ENCODE measurements at regions not wholly inside any gene's neighbourhood (a gene's known extent, or its start where the extent isn't known, plus 50 kb on each side); places are given as distances from the start of the nearest gene placed in this dataset.

GRCh38 chr16:73797115-73797514, 499.5 kb upstream of the PSMD7 start:
- no peak for DNase-seq (ENCODE audit: low spot score)
- intact Hi-C loops (cut with DNase I) = no loop called here

DNA sequence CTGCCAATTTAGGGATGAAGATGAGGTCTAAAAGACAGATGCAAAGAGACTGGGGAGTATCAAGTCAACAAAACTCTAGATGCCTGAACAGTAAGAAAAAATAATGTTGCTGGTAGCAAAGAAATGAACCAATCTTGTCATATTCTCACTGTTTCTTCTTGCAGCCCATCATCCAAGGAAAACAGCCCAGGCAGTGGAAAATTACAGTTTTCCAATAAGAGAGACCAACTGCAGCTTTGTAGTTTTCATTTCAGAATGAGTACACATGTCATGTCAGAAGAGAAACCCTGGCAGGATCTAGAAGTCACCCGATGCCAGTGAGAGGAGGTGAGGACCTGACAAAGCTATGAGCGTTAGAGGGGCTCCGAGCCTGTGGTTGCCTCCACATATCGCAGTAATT, 500.4 kb upstream of the PSMD7 start:
- no peak for DNase-seq (ENCODE audit: low spot score)
- intact Hi-C loops (cut with DNase I) = no loop called here

DNA sequence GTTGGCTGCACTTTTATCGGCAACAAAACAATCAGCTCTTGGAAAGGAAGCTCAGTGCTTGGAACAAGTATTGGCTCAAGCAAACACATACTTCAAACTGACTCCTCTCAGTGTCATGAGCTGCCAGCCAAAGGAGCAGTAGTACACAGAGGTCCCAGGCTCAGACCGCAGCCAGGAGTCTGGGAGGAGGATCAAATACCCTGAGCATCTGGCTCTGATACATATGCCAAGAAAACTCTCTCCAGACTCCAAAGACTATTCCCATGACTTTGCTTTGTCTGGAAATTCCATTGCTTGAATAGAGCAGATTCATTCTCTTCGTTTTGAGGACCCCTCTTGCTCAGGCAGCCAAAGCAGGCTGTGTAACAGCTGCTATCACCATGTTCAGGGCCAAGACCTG, 501.6 kb upstream of the PSMD7 start:
- intact Hi-C loops (cut with DNase I) = no loop called here
- DNase-seq (ENCODE audit: low spot score) = no peak

DNA sequence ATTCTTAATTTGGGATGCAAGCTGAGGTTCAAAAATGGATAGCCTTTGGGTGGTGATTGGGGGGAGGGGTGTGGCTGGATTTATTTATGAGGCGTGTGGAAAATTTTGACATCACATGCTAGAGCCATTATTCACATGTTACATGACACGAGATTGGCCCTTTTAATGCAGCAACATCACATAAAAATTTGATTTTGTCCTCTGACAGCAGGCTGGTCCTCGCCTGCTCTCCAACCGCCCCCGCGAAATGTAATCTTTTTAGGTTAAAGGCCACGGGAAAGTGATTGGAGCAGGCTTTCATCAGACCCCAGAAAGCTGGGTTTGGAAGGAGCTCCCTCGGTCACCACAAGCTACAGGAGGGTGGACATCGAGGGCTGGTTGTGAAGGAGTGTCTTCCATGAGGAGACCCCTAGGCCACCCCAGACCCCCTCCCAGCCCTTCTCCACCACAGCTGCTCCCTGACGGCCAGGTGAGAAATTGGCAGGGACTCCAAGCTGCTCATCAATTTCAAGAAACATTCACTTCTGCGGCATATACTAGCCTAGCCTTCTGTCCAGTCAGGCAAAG, 502.7 kb upstream of the PSMD7 start:
- no peak for DNase-seq (ENCODE audit: low spot score)
- intact Hi-C loops (cut with DNase I) = no loop called here

- no peak for DNase-seq (ENCODE audit: low spot score)
- intact Hi-C loops (cut with DNase I) = no loop called here
Observed at GRCh38 chr16:73793260-73793659, 503.4 kb upstream of the PSMD7 start.

GRCh38 chr16:73792199-73793020, 504.2 kb upstream of the PSMD7 start:
- intact Hi-C loops (cut with DNase I) = no loop called here
- no peak for DNase-seq (ENCODE audit: low spot score)

- intact Hi-C loops (cut with DNase I) = no loop called here
- DNase-seq (ENCODE audit: low spot score) = no peak
Observed at GRCh38 chr16:73781297-73781696, 515.3 kb upstream of the PSMD7 start.

DNA sequence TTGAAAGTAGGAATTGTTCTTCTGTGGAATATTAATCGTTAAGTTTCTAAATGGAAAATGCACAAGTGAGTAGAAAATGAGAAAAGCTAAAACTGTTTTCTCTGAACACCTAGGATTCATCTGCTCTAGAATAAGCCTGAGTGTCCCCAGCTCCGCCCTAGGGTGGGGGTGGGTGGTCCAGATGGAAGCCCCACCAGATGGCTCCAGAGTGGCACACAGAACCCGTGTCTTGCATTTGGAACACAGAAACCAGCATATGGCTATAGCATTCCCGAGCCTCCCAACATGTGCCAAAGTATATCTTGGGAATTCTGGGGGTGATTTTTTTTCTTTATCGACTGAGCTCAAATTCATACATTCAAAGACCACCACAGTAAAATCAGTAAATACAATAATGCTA, 517.7 kb upstream of the PSMD7 start:
- intact Hi-C loops (cut with DNase I) = no loop called here
- no peak for DNase-seq (ENCODE audit: low spot score)

- DNase-seq (ENCODE audit: low spot score) = no peak
- intact Hi-C loops (cut with DNase I) = no loop called here
Observed at GRCh38 chr16:73775841-73776388, 520.7 kb upstream of the PSMD7 start.

DNA sequence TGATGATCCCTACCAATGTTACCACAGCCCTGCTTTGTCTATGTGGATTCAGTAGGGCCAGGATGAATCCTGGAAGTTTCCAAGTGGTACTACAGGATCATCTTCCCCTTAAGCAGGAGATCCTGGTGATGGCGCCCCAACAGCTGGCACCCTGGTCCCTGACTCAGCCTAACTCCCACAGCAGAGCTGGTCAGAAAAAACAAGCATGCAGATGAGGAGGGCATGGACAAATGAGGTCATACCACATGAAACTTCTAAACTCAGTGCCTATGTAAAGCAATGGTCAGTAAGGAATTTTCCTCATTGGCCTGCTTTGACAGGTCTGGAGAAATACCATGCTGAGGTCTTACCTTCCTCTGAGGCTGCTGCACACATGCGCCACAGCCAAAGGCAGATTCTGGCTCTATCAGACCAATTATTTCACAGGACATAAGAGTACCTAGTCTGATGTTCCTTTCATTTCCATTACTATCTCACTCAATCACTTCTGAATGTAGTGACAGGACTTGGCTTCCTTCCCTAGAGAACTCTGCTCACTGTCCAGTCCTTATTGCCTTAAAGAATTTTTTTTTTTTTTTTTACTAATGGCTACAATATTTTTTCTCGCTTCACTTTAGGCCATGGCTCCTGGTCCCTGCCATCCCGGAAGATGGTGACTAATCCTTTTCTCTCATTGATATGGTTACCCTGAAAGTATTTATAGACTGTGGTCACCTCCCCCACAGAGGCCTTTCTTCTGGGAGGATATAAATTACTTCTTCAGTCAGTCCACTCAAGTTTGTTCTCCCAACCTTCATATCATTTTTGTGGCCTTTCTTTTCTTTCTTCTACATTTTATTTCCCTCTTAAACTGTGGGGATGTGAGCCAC, 525.2 kb upstream of the PSMD7 start:
- intact Hi-C loops (cut with DNase I) = no loop called here

DNA sequence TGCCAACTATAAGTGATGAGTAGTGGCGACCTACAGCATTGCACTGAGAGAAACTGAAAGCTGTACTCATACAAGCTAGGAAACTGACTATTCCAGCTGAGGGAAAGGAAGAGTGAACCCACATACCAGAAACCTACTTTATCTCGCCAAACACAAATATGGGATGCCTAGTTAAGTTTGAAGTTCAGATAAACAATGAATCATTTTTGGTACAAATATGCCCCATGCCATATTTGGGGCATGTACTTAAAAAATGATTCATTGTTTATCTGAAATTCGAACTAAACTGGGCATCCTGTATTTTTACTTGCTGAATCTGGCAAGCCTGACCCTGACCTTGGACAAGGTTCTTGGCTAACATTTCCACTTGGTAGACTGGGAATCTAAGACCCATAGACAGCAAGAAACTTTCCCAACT, 527.8 kb upstream of the PSMD7 start:
- intact Hi-C loops (cut with DNase I) = no loop called here
- DNase-seq (ENCODE audit: low spot score) = no peak

More for the DNA sequence above, 525.2 kb upstream of the PSMD7 start:
- no peak for DNase-seq (ENCODE audit: low spot score)

DNA sequence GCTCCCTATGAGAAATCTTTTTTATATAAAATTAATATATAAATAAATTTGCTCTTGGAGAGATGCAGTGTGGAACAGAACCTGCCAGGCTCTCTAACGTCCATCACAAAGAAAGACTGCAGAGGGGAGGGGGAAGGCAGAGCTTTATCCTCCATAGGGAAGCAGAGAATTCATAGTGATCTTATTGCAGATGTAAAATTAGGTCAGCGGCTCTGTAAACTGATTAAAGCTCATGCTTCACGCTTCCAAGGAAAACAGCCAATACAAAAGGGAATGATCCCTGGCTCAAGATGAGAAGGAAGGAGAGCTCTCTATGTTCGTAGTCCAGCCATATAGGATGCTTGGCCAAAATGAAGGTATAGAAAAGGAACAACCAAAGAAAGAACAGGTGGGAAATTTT, 532.3 kb upstream of the PSMD7 start:
- DNase-seq (ENCODE audit: low spot score) = no peak
- intact Hi-C loops (cut with DNase I) = no loop called here

GRCh38 chr16:73756289-73757178, 540.1 kb upstream of the PSMD7 start:
- DNase-seq (ENCODE audit: low spot score) = no peak
- intact Hi-C loops (cut with DNase I) = no loop called here

- DNase-seq (ENCODE audit: low spot score) = no peak
- intact Hi-C loops (cut with DNase I) = no loop called here
Observed at GRCh38 chr16:73753931-73754330, 542.7 kb upstream of the PSMD7 start.

GRCh38 chr16:73750639-73751038, 546.0 kb upstream of the PSMD7 start:
- intact Hi-C loops (cut with DNase I) = no loop called here
- DNase-seq (ENCODE audit: low spot score) = no peak

GRCh38 chr16:73747328-73747727, 549.3 kb upstream of the PSMD7 start:
- DNase-seq (ENCODE audit: low spot score) = no peak
- intact Hi-C loops (cut with DNase I) = no loop called here

DNA sequence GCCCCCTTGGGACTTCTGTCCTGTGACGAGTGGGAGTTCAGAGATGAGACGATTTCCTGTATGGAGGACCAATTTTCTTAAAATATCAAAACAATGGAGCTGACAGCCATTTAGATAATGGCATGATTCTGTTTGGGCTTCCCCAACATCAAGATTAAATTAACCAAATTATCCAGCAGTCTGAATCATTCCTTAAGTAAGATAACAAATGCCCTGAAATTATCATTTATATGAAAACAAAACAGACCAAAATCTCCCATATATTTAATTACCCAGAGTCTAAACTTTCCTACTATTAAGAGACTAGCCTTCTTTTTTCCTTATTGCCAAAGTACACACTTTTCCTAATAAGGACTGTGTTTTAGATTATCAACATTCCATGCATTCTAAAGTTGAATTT, 550.1 kb upstream of the PSMD7 start:
- no peak for DNase-seq (ENCODE audit: low spot score)
- intact Hi-C loops (cut with DNase I) = no loop called here

DNA sequence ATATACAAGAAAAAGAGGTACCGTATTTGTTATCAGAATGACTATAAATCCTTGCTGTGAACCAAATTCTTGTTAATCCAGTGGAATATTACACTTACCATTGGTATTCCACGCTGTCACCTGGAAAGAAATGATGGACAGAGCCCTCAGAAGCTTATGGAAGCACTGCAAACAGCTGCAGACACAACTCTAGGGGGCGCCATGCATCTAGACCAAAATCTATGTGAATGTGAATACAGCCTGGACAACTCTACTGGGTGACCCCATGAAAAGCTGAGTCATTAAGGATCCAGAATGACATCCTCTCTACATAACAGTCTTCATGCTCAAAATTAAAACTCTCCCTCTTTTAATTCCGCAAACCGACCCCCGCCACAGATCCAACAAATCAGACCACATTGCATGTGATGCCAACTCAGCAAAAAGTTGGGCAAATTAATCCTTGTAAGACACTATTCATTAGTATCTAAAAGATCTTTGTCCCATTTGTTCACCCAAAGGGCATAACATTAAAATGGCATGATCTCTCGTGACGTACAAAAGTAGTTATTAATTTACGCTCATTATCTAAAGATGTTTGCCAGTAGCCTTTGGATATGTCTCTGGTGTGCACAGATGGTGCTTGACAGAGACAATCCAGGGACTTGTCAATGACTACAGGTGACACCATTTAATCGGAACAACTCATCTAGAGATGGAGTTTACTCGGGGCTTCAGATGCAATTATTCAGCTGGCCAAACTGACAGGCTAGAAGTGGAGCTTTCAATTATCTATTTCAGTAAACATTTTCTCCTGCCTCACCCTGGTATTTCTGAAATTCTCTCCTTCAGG, 552.7 kb upstream of the PSMD7 start:
- intact Hi-C loops (cut with DNase I) = no loop called here
- DNase-seq (ENCODE audit: low spot score) = no peak

All from posterior vena cava (tissue), 2 donors.